Skeletal muscle cell (primary cell): ENCODE measurements at regions not wholly inside any gene's neighbourhood (a gene's known extent, or its start where the extent isn't known, plus 50 kb on each side); places are given as distances from the start of the nearest gene placed in this dataset.

ENCODE experiments used
- DNase-seq: peaks from one replicate; pipeline ENCODE4 v3.0.0-alpha.2; 2010; ENCODE audit warnings: low read depth
- H3K4me3 ChIP-seq: 2 replicates; pipeline ENCODE4 v1.5.1; 2011; ENCODE audit warnings: low read depth, mild to moderate bottlenecking, control low read depth, low read length, moderate library complexity

- H3K4me3 ChIP-seq, result no peak overlapping the region
Measured at GRCh38 chr1:221308534-221309511, 429.6 kb downstream of the HLX start.

GRCh38 chr1:221309723-221310122, 430.5 kb downstream of the HLX start:
- no peak overlapping the region for H3K4me3 ChIP-seq
- DNase-seq, result no peak

More at GRCh38 chr1:221308534-221309511, 429.6 kb downstream of the HLX start:
- DNase-seq, result no peak

GRCh38 chr1:221310180-221310579, 430.9 kb downstream of the HLX start:
- H3K4me3 ChIP-seq, result no peak overlapping the region
- DNase-seq, result no peak

- peak; percentile 88 for DNase-seq
Measured at GRCh38 chr1:221315330-221315729, 426.6 kb downstream of the DUSP10 start.

GRCh38 chr1:221316491-221317056, 425.3 kb downstream of the DUSP10 start:
- peak; percentile 62 for DNase-seq
- H3K4me3 ChIP-seq, result no peak overlapping the region

More at GRCh38 chr1:221315330-221315729, 426.6 kb downstream of the DUSP10 start:
- no peak overlapping the region for H3K4me3 ChIP-seq

- no peak for DNase-seq
Measured at GRCh38 chr1:221317537-221317936, 424.4 kb downstream of the DUSP10 start.

GRCh38 chr1:221327954-221328353, 413.9 kb downstream of the DUSP10 start:
- no peak for DNase-seq
- H3K4me3 ChIP-seq, result no peak overlapping the region

More at GRCh38 chr1:221317537-221317936, 424.4 kb downstream of the DUSP10 start:
- H3K4me3 ChIP-seq, result no peak overlapping the region

- no peak for DNase-seq
Measured at GRCh38 chr1:221328371-221328770, 413.5 kb downstream of the DUSP10 start.

GRCh38 chr1:221331273-221332183, 410.4 kb downstream of the DUSP10 start:
- H3K4me3 ChIP-seq, result no peak overlapping the region
- no peak for DNase-seq

More at GRCh38 chr1:221328371-221328770, 413.5 kb downstream of the DUSP10 start:
- H3K4me3 ChIP-seq, result no peak overlapping the region

- H3K4me3 ChIP-seq, result no peak overlapping the region
- DNase-seq, result no peak
Measured at GRCh38 chr1:221334062-221334461, 407.8 kb downstream of the DUSP10 start.

GRCh38 chr1:221335161-221336101, 406.5 kb downstream of the DUSP10 start:
- peak; percentile 88 for DNase-seq
- no peak overlapping the region for H3K4me3 ChIP-seq

- DNase-seq, result no peak
- no peak overlapping the region for H3K4me3 ChIP-seq
Measured at GRCh38 chr1:221336126-221336525, 405.8 kb downstream of the DUSP10 start.

- no peak for DNase-seq
- H3K4me3 ChIP-seq, result no peak overlapping the region
Measured at GRCh38 chr1:221337106-221337505, 404.8 kb downstream of the DUSP10 start.

- DNase-seq, result no peak
- H3K4me3 ChIP-seq, result no peak overlapping the region
Measured at GRCh38 chr1:221343136-221343535, 398.8 kb downstream of the DUSP10 start.

GRCh38 chr1:221343607-221344006, 398.3 kb downstream of the DUSP10 start:
- DNase-seq, result no peak
- H3K4me3 ChIP-seq, result no peak overlapping the region

GRCh38 chr1:221344693-221345092, 397.2 kb downstream of the DUSP10 start:
- peak; percentile 45 for DNase-seq
- H3K4me3 ChIP-seq, result no peak overlapping the region

- no peak for DNase-seq
- H3K4me3 ChIP-seq, result no peak overlapping the region
Measured at GRCh38 chr1:221347706-221348105, 394.2 kb downstream of the DUSP10 start.

GRCh38 chr1:221350091-221350490, 391.8 kb downstream of the DUSP10 start:
- DNase-seq, result no peak
- no peak overlapping the region for H3K4me3 ChIP-seq
